Heart right ventricle (tissue), 16 donors: ENCODE measurements at regions not wholly inside any gene's neighbourhood (a gene's known extent, or its start where the extent isn't known, plus 50 kb on each side); places are given as distances from the start of the nearest gene placed in this dataset.

Source experiments
- ATAC-seq, 8 donors: fragments of 200-7000 bp; cut with Tn5 transposase; one replicate each; pipeline ENCODE4 v1.9.1; 2020; ENCODE audit warnings: mild to moderate bottlenecking in 8 of 8, moderate library complexity in 8 of 8, moderate number of reproducible peaks in 1 of 8
- DNase-seq, 2 donors: peaks; one replicate each; pipeline ENCODE4 v3.0.0-alpha.2; 2020
- H3K27ac ChIP-seq, 10 donors: fragments of 200-600 bp; sonication (generic) in 2 of 10; one replicate each; pipeline versions ENCODE4 v1.5.0 to v1.8.0; 2020 to 2022; ENCODE audit warnings: mild to moderate bottlenecking in 3 of 10
- H3K27me3 ChIP-seq, 7 donors: fragments of 200-600 bp; one replicate each; pipeline ENCODE4 v1.8.0; 2021 to 2022; ENCODE audit warnings: mild to moderate bottlenecking in 2 of 7
- H3K36me3 ChIP-seq, 9 donors: fragments of 200-600 bp; sonication (generic) in 1 of 9; one replicate each; pipeline versions ENCODE4 v1.5.0 to v1.8.0; 2020 to 2022; ENCODE audit warnings: mild to moderate bottlenecking in 2 of 9
- H3K4me1 ChIP-seq, 9 donors: fragments of 200-600 bp; sonication (generic) in 1 of 9; one replicate each; pipeline versions ENCODE4 v1.5.0 to v1.8.0; 2020 to 2022; ENCODE audit warnings: mild to moderate bottlenecking in 4 of 9
- H3K4me3 ChIP-seq, 10 donors: fragments of 200-600 bp; sonication (generic) in 2 of 10; one replicate each; pipeline versions ENCODE4 v1.5.0 to v1.8.0; 2020 to 2022; ENCODE audit warnings: mild to moderate bottlenecking in 7 of 10, moderate library complexity in 2 of 10
- H3K9me3 ChIP-seq, 11 donors: fragments of 200-600 bp in 10 of 11; sonication (generic) in 2 of 11; one replicate each; pipeline versions ENCODE4 v1.5.0 to v1.8.0; 2013 to 2022; ENCODE audit warnings: mild to moderate bottlenecking in 2 of 11, control low read depth in 1 of 11, moderate library complexity in 1 of 11
- CTCF ChIP-seq, 9 donors: fragments of 200-600 bp; sonication (generic) in 2 of 9; IDR thresholded peaks; one replicate each; pipeline versions ENCODE4 v1.5.0 to v1.8.0; 2021 to 2022; ENCODE audit warnings: antibody characterized with exemption in 9 of 9, mild to moderate bottlenecking in 5 of 9, moderate library complexity in 1 of 9
- WGBS, 2 donors: extraction: QIAGEN DNeasy Blood & Tissue Kit; methylation state at CpG; one replicate each; pipeline ENCODE4 v1.1.7; 2013; ENCODE audit warnings: inconsistent platforms in 1 of 2; 5-methylcytosine and 5-hydroxymethylcytosine counted together
- intact Hi-C, 10 donors: fragments of 100-400 bp; cut with DNase I; formaldehyde crosslinking; loops; one replicate each; pipeline versions ENCODE4 v1.11.1 to v1.14.2; 2022
- donor health status: Arrhythmogenic right ventricular cardiomyopathy.
- donor health status: ischemic (EF 13 %, LVEDD 7.1; RV severe dilation, severe dysfunction).
- donor health status: healthy with polysubstance abuse.
- donor health status: DM: no; HTN: yes; CAD: no.
- donor health status: DM: no; HTN: no; CAD: no.
- donor health status: ischemic (EF 25% LVEDD 6.9; RV normal size, moderate dysfunction).
- donor health status: ischemic (EF 25% LVEDD 5.7; RV mildly dilated, moderate dysfunction).
- donor health status: healthy.
- donor health status: DM: yes; HTN: yes; CAD: no.
- donor health status: Ischemic cardiomyopathy.
- donor health status: ischemic (EF 35%, LVEDD 5.7; RV mildly dilated, moderate dysfunction).
- donor health status: nonischemic (EF 11% LVEDD 7.7; RV severe dilation, severe dysfunction).
- donor health status: DM: yes; HTN: yes; CAD: no.
- donor health status: PGD.
- donor health status: ischemic (EF 29% LVEDD 5.4; RV normal size, mild dysfunction).
- donor health status: nonischemic (EF 23%, LVEDD 6.1; RV moderate dilation, normal function).

- TF ChIP-seq CTCF (IDR thresholded peaks at IDR 0.05), result no peak
- no peak for DNase-seq
- no peak overlapping the region for H3K27ac ChIP-seq
- peaks cover 0 to 5% (median 0%) of the 10 kb centered on the region in 9 donors for H3K4me1 ChIP-seq
- no peaks in the 10 kb centered on the region for H3K27me3 ChIP-seq
- intact Hi-C loops, result no loop called here
- no peaks in the 10 kb centered on the region for H3K9me3 ChIP-seq
- ATAC-seq, result peak in 2 of 8 donors; percentile 20 to 25
- WGBS, 2 donors, result 59 to 72% methylated on average over 13 of the region's 13 CpGs
- H3K36me3 ChIP-seq, result no peaks in the 10 kb centered on the region
- no peak overlapping the region for H3K4me3 ChIP-seq
These were observed 232.6 kb upstream of the AUTS2 start for GRCh38 chr7:69365651-69366192.

- Histone ChIP-seq H3K27me3 (peaks cover 0 to 4% (median 0%) of the 10 kb centered on the region in 7 donors), H3K27ac (no peak overlapping the region), H3K9me3 (peaks cover 0 to 5% (median 0%) of the 10 kb centered on the region in 11 donors), H3K4me1 (peaks cover 0 to 5% (median 0%) of the 10 kb centered on the region in 9 donors), H3K36me3 (no peaks in the 10 kb centered on the region), H3K4me3 (no peak overlapping the region)
- TF ChIP-seq CTCF (IDR thresholded peaks at IDR 0.05), result no peak
- ATAC-seq, result no peak
- no peak for DNase-seq
- WGBS, 2 donors, result 75 to 78% methylated on average over 8 of the region's 8 CpGs
- intact Hi-C loops, result no loop called here
These were observed 230.5 kb upstream of the AUTS2 start for GRCh38 chr7:69367780-69368179.

- Histone ChIP-seq H3K4me1 (peaks cover 0 to 10% (median 0%) of the 10 kb centered on the region in 9 donors), H3K36me3 (no peaks in the 10 kb centered on the region), H3K27me3 (peaks cover 0 to 10% (median 0%) of the 10 kb centered on the region in 7 donors), H3K27ac (no peak overlapping the region), H3K9me3 (peaks cover 0 to 12% (median 0%) of the 10 kb centered on the region in 11 donors), H3K4me3 (no peak overlapping the region)
- WGBS, 2 donors, result 36 to 44% methylated on average over 6 of the region's 6 CpGs
- ATAC-seq (peak in 1 of 8 donors; percentile 80), DNase-seq (no peak)
- intact Hi-C loops, result no loop called here
- TF ChIP-seq CTCF (IDR thresholded peaks at IDR 0.05), result no peak
These were observed 224.9 kb upstream of the AUTS2 start for GRCh38 chr7:69373171-69374043.

GRCh38 chr7:69374044-69374425 lies 224.2 kb upstream of the AUTS2 start:
- Histone ChIP-seq H3K4me3 (no peak overlapping the region), H3K4me1 (peaks cover 0 to 10% (median 0%) of the 10 kb centered on the region in 9 donors), H3K36me3 (no peaks in the 10 kb centered on the region), H3K9me3 (peaks cover 0 to 12% (median 0%) of the 10 kb centered on the region in 11 donors), H3K27me3 (peaks cover 0 to 11% (median 0%) of the 10 kb centered on the region in 7 donors), H3K27ac (no peak overlapping the region)
- TF ChIP-seq CTCF (IDR thresholded peaks at IDR 0.05), result no peak
- DNase-seq (no peak), ATAC-seq (no peak)
- intact Hi-C loops, result no loop called here
- WGBS, 2 donors, result 39 to 40% methylated on average over 5 of the region's 5 CpGs
